IMR-90 (cell line): ENCODE measurements at regions not wholly inside any gene's neighbourhood (a gene's known extent, or its start where the extent isn't known, plus 50 kb on each side); places are given as distances from the start of the nearest gene placed in this dataset.

Experiments used
- ATAC-seq: fragments of 200-7000 bp; cut with Tn5 transposase; 2 replicates; pipeline ENCODE4 v1.9.1; 2020; ENCODE audit warnings: low read depth, mild to moderate bottlenecking, moderate library complexity
- BruUV-seq: library from RNA; stranded (reverse); fragments of 400-500 nt; replicated peaks from 2 replicates; lab custom pipeline; 2021; lab: Mats Ljungman, UMichigan
- CTCF ChIA-PET: fragments of 300-600 bp; formaldehyde crosslinking; extraction: SDS; loops from one replicate; lab custom pipeline; 2021; ENCODE audit warnings: antibody characterized with exemption; lab: Yijun Ruan, JAX
- POLR2A ChIA-PET: fragments of 300-600 bp; sonication (Branson Sonifier 250); formaldehyde crosslinking; loops from one replicate; lab custom pipeline; 2022; ENCODE audit warnings: antibody characterized with exemption; ENCODE audit not compliant: unreplicated experiment; lab: Charles Lee
- DNase-seq: peaks from one replicate; pipeline ENCODE4 v3.0.0; 2013
- H2AFZ ChIP-seq: replicated peaks from 2 replicates; pipeline ENCODE3; 2013; ENCODE audit warnings: low read length, mild to moderate bottlenecking; ENCODE audit not compliant: poor library complexity
- H2AK5ac ChIP-seq: 2 replicates; pipeline ENCODE4 v1.6.1; 2013; ENCODE audit warnings: low read depth, low read length, inconsistent platforms
- H2AK9ac ChIP-seq: replicated peaks from 2 replicates; pipeline ENCODE3; 2013; ENCODE audit warnings: mild to moderate bottlenecking, low read depth, low read length, moderate library complexity; ENCODE audit not compliant: poor library complexity
- H2BK120ac ChIP-seq: 2 replicates; pipeline ENCODE4 v1.6.1; 2013; ENCODE audit warnings: low read depth, low read length, inconsistent platforms
- H2BK15ac ChIP-seq: 3 replicates; pipeline ENCODE4 v1.6.1; 2013; ENCODE audit warnings: low read depth, low read length, inconsistent platforms
- H2BK20ac ChIP-seq: 2 replicates; pipeline ENCODE4 v1.6.1; 2013; ENCODE audit warnings: low read depth, mild to moderate bottlenecking, inconsistent platforms, low read length, moderate library complexity
- H2BK5ac ChIP-seq: 2 replicates; pipeline ENCODE4 v1.6.1; 2013; ENCODE audit warnings: mild to moderate bottlenecking, low read depth, low read length, inconsistent platforms; ENCODE audit not compliant: poor library complexity, severe bottlenecking
- H3K14ac ChIP-seq: replicated peaks from 2 replicates; pipeline ENCODE4 v1.6.1; 2013; ENCODE audit warnings: low read depth, low read length, inconsistent platforms
- H3K18ac ChIP-seq: 2 replicates; pipeline ENCODE4 v1.6.1; 2013; ENCODE audit warnings: low read depth, low read length, control low read depth
- H3K23ac ChIP-seq: 2 replicates; pipeline ENCODE4 v1.6.1; 2013; ENCODE audit warnings: low read depth, low read length, inconsistent platforms
- H3K27ac ChIP-seq: 2 replicates; pipeline ENCODE4 v1.5.1; 2013; ENCODE audit warnings: mild to moderate bottlenecking, control low read depth, low read length; ENCODE audit not compliant: insufficient read depth
- H3K27me3 ChIP-seq: 2 replicates; pipeline ENCODE4 v1.6.1; 2013; ENCODE audit warnings: low read length; ENCODE audit not compliant: control insufficient read depth, insufficient read depth
- H3K36me3 ChIP-seq: 2 replicates; pipeline ENCODE4 v1.6.1; 2013; ENCODE audit warnings: low read length, mixed read lengths; ENCODE audit not compliant: control insufficient read depth, insufficient read depth
- H3K4ac ChIP-seq: 2 replicates; pipeline ENCODE4 v1.6.1; 2013; ENCODE audit warnings: low read depth, low read length, inconsistent platforms
- H3K4me1 ChIP-seq: 2 replicates; pipeline ENCODE4 v1.6.1; 2013; ENCODE audit warnings: low read length, mixed read lengths; ENCODE audit not compliant: control insufficient read depth, insufficient read depth
- H3K4me2 ChIP-seq: 2 replicates; pipeline ENCODE4 v1.6.1; 2013; ENCODE audit warnings: low read depth, mild to moderate bottlenecking, control low read depth, low read length, moderate library complexity
- H3K4me3 ChIP-seq: 2 replicates; pipeline ENCODE4 v1.5.1; 2013; ENCODE audit warnings: low read depth, mild to moderate bottlenecking, control low read depth, low read length, moderate library complexity; ENCODE audit not compliant: insufficient read depth
- H3K56ac ChIP-seq: 2 replicates; pipeline ENCODE4 v1.6.1; 2013; ENCODE audit warnings: low read length, inconsistent platforms; ENCODE audit not compliant: insufficient read depth; ENCODE audit errors: extremely low read depth
- H3K79me1 ChIP-seq, 2 experiments: 2 replicates each; pipeline ENCODE4 v1.6.1; 2013; ENCODE audit warnings: low read length in 2 of 2, inconsistent platforms in 1 of 2, low read depth in 1 of 2
- H3K9ac ChIP-seq: 2 replicates; pipeline ENCODE4 v1.6.1; 2013; ENCODE audit warnings: low read depth, low read length, control low read depth
- H3K9me1 ChIP-seq: 2 replicates; pipeline ENCODE4 v1.6.1; 2013; ENCODE audit warnings: low read length, inconsistent platforms; ENCODE audit not compliant: insufficient read depth
- H3K9me3 ChIP-seq: 2 replicates; pipeline ENCODE4 v1.6.1; 2013; ENCODE audit warnings: low read length; ENCODE audit not compliant: control insufficient read depth, insufficient read depth
- H4K20me1 ChIP-seq: 2 replicates; pipeline ENCODE4 v1.6.1; 2013; ENCODE audit warnings: low read length, inconsistent platforms; ENCODE audit not compliant: insufficient read depth
- H4K5ac ChIP-seq: 2 replicates; pipeline ENCODE4 v1.6.1; 2013; ENCODE audit warnings: mild to moderate bottlenecking, low read depth, low read length, control low read depth
- H4K8ac ChIP-seq, 2 experiments: 2 replicates each; pipeline ENCODE4 v1.6.1; 2013; ENCODE audit warnings: low read depth in 2 of 2, low read length in 2 of 2, control low read depth in 1 of 2, inconsistent platforms in 1 of 2
- H4K91ac ChIP-seq: 2 replicates; pipeline ENCODE4 v1.6.1; 2013; ENCODE audit warnings: low read depth, low read length, inconsistent platforms; ENCODE audit not compliant: insufficient read depth
- BHLHE40 ChIP-seq: fragments of 150-350 bp; IDR thresholded peaks from 2 replicates; pipeline ENCODE4 v1.6.1; 2016; ENCODE audit warnings: mild to moderate bottlenecking, low read depth, low read length
- CEBPB ChIP-seq: IDR thresholded peaks from 2 replicates; pipeline ENCODE4 v1.6.1; 2012; ENCODE audit warnings: low read depth, low read length, improper control_type of control experiment
- MAFK ChIP-seq: IDR thresholded peaks from 2 replicates; pipeline ENCODE4 v1.6.1; 2012; ENCODE audit warnings: low read depth, low read length, improper control_type of control experiment
- MAZ ChIP-seq: IDR thresholded peaks from 2 replicates; pipeline ENCODE4 v1.6.1; 2012; ENCODE audit warnings: low read depth, mild to moderate bottlenecking, low read length, improper control_type of control experiment, moderate library complexity, borderline replicate concordance
- NFE2L2 ChIP-seq: fragments of 150-350 bp; IDR thresholded peaks from 2 replicates; pipeline ENCODE4 v1.6.1; 2016; ENCODE audit warnings: low read depth, mild to moderate bottlenecking, low read length
- POLR2A ChIP-seq: IDR thresholded peaks from 2 replicates; pipeline ENCODE4 v1.6.1; 2012; ENCODE audit warnings: mild to moderate bottlenecking, low read depth, low read length
- RAD21 ChIP-seq: IDR thresholded peaks from 2 replicates; pipeline ENCODE4 v1.6.1; 2012; ENCODE audit warnings: low read length, improper control_type of control experiment
- RFX5 ChIP-seq: IDR thresholded peaks from 2 replicates; pipeline ENCODE4 v1.8.0; 2012; ENCODE audit warnings: low read depth, mild to moderate bottlenecking, low read length, moderate library complexity
- SMC3 ChIP-seq: fragments of 150-350 bp; IDR thresholded peaks from 2 replicates; pipeline ENCODE4 v1.6.1; 2016; ENCODE audit warnings: low read depth, mild to moderate bottlenecking, antibody characterized with exemption, low read length, moderate library complexity
- WGBS, 2 experiments: methylation state at CpG; one replicate each; pipeline versions ENCODE4 v1.1.5 to v1.1.7; 2013; ENCODE audit warnings: missing lambda C conversion rate in 2 of 2; ENCODE audit not compliant: insufficient read length in 1 of 2; ENCODE audit errors: extremely low coverage in 2 of 2; 5-methylcytosine and 5-hydroxymethylcytosine counted together
- dilution Hi-C: fragments of 300-500 bp; cut with HindIII; formaldehyde crosslinking; loops from one replicate; pipeline ENCODE4 v1.14.3; 2018; ENCODE audit warnings: low sequenced_read_pairs; ENCODE audit not compliant: unreplicated experiment
- in situ Hi-C: fragments of 300-500 bp; cut with MboI; formaldehyde crosslinking; loops from 3 replicates; pipeline ENCODE4 v1.14.3; 2019; ENCODE audit warnings: low sequenced_read_pairs, inconsistent platforms, mixed read lengths
- intact Hi-C: fragments of 100-400 bp; cut with micrococcal nuclease; formaldehyde crosslinking; loops from 2 replicates; pipeline ENCODE4 v1.10.0; 2022
- TF ChIP-seq, protein P1 (sequence below): fragments of 150-350 bp; IDR thresholded peaks from 2 replicates; pipeline ENCODE4 v1.6.1; 2016; ENCODE audit warnings: low read depth, mild to moderate bottlenecking, low read length, moderate library complexity, borderline replicate concordance
- TF ChIP-seq, protein P2 (sequence below): conservative IDR thresholded peaks from 2 replicates; pipeline ENCODE4 v1.5.1; 2012; ENCODE audit warnings: mild to moderate bottlenecking, low read depth, low read length, improper control_type of control experiment

DNA sequence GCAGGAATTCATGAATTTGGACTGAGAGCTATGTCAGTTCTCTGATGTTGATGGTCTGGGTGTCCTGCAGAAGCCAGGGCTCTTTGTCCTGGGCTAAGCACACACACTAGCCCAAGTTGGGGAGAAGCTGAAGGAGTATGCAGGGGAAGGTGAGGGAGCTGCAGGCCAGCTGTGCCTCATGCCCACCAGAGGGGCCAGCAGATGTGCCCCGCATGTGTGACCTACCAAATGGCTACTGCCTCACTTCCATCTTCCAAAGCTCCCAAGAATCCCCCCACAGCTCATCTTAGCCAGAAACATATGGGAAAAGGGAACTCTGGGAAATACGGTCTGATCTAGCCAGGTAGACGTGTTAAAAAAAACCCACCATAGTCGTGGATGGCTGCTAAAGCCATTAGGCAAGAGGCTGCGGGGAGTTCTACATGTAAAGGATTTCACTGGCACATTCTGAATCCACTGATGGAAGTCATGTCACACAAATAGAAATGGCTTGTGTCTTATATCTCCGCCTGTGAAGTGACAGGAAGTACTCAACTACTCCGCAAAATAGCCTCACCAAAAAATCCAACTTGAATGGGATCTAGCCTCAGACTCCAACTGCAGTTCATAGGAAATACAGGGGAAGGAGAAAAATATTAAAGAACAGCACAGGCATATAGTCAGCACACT is 96.3 kb upstream of the CLMP start:
- Histone ChIP-seq H2BK20ac (no peak overlapping the region), H3K27ac (no peak overlapping the region), H3K9me1 (no peaks in the 10 kb centered on the region), H3K23ac (no peak overlapping the region), H2AK9ac (no peak overlapping the region), H4K91ac (no peak overlapping the region), H3K18ac (no peak overlapping the region), H4K8ac (no peak overlapping the region), H4K20me1 (no peaks in the 10 kb centered on the region), H2AK5ac (no peak overlapping the region), H3K27me3 (peaks cover 27% of the 10 kb centered on the region), H3K4me3 (no peak overlapping the region), H3K4me1 (no peaks in the 10 kb centered on the region), H3K4ac (no peak overlapping the region), H3K56ac (no peak overlapping the region), H3K36me3 (no peaks in the 10 kb centered on the region), H4K5ac (no peak overlapping the region), H2BK15ac (no peak overlapping the region), H3K9ac (no peak overlapping the region), H3K4me2 (no peak overlapping the region), H2BK5ac (no peak overlapping the region), H2BK120ac (no peak overlapping the region), H3K9me3 (peaks cover 6% of the 10 kb centered on the region), H3K14ac (no peak overlapping the region), H3K79me1 (no peaks in the 10 kb centered on the region), H2AFZ (no peak overlapping the region)
- TF ChIP-seq MAFK (no peak), SMC3 (no peak), CEBPB (no peak), MAZ (no peak), POLR2A (no peak), BHLHE40 (no peak), RAD21 (no peak), RFX5 (no peak), NFE2L2 (no peak)
- TF ChIP-seq, protein P1, sequence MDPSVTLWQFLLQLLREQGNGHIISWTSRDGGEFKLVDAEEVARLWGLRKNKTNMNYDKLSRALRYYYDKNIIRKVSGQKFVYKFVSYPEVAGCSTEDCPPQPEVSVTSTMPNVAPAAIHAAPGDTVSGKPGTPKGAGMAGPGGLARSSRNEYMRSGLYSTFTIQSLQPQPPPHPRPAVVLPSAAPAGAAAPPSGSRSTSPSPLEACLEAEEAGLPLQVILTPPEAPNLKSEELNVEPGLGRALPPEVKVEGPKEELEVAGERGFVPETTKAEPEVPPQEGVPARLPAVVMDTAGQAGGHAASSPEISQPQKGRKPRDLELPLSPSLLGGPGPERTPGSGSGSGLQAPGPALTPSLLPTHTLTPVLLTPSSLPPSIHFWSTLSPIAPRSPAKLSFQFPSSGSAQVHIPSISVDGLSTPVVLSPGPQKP = no peak
- TF ChIP-seq, protein P2, sequence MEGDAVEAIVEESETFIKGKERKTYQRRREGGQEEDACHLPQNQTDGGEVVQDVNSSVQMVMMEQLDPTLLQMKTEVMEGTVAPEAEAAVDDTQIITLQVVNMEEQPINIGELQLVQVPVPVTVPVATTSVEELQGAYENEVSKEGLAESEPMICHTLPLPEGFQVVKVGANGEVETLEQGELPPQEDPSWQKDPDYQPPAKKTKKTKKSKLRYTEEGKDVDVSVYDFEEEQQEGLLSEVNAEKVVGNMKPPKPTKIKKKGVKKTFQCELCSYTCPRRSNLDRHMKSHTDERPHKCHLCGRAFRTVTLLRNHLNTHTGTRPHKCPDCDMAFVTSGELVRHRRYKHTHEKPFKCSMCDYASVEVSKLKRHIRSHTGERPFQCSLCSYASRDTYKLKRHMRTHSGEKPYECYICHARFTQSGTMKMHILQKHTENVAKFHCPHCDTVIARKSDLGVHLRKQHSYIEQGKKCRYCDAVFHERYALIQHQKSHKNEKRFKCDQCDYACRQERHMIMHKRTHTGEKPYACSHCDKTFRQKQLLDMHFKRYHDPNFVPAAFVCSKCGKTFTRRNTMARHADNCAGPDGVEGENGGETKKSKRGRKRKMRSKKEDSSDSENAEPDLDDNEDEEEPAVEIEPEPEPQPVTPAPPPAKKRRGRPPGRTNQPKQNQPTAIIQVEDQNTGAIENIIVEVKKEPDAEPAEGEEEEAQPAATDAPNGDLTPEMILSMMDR = no peak
- no peak for DNase-seq
- CTCF ChIA-PET = no interaction called here
- no CpG with 5 or more reads among the region's 7 CpGs for WGBS, 2 experiments
- no peak for ATAC-seq
- no TSS peak for BruUV-seq
- in situ Hi-C loops = no loop called here
- POLR2A ChIA-PET = no interaction called here
- dilution Hi-C loops = no loop called here
- intact Hi-C loops = no loop called here
